Mesothelial cell of epicardium (in vitro differentiated cells): ENCODE measurements at regions not wholly inside any gene's neighbourhood (a gene's known extent, or its start where the extent isn't known, plus 50 kb on each side); places are given as distances from the start of the nearest gene placed in this dataset.

Source experiments
- DNase-seq, 2 experiments: peaks; one replicate each; pipeline ENCODE4 v3.0.0; 2021; ENCODE audit warnings: low spot score in 2 of 2; ENCODE audit not compliant: unreplicated experiment in 2 of 2
- H3K27ac Mint-ChIP-seq: 2 replicates; pipeline ENCODE4 v1.8.0; 2021; ENCODE audit warnings: mixed read lengths
- H3K27me3 Mint-ChIP-seq: 2 replicates; pipeline ENCODE4 v1.8.0; 2021; ENCODE audit warnings: low read depth, mixed read lengths
- H3K36me3 Mint-ChIP-seq: 2 replicates; pipeline ENCODE4 v1.8.0; 2021; ENCODE audit warnings: mixed read lengths
- H3K4me1 Mint-ChIP-seq: 2 replicates; pipeline ENCODE4 v1.8.0; 2021; ENCODE audit warnings: mixed read lengths
- H3K4me3 Mint-ChIP-seq: 2 replicates; pipeline ENCODE4 v1.8.0; 2021; ENCODE audit warnings: mild to moderate bottlenecking, moderate library complexity, mixed read lengths
- H3K9me3 Mint-ChIP-seq: 2 replicates; pipeline ENCODE4 v1.8.0; 2021; ENCODE audit warnings: mixed read lengths
- TF ChIP-seq, protein P1 (sequence below): fragments of 200-600 bp; sonication (generic); IDR thresholded peaks from one replicate; pipeline ENCODE4 v1.5.0; 2021; ENCODE audit warnings: antibody characterized with exemption; ENCODE audit not compliant: unreplicated experiment

- Mint-ChIP-seq H3K4me1 (no peaks in the 10 kb centered on the region), H3K27ac (no peak overlapping the region), H3K36me3 (peaks cover 12% of the 10 kb centered on the region), H3K4me3 (no peak overlapping the region), H3K9me3 (peaks cover 31% of the 10 kb centered on the region), H3K27me3 (no peaks in the 10 kb centered on the region)
- no peak for DNase-seq
- TF ChIP-seq, protein P1, sequence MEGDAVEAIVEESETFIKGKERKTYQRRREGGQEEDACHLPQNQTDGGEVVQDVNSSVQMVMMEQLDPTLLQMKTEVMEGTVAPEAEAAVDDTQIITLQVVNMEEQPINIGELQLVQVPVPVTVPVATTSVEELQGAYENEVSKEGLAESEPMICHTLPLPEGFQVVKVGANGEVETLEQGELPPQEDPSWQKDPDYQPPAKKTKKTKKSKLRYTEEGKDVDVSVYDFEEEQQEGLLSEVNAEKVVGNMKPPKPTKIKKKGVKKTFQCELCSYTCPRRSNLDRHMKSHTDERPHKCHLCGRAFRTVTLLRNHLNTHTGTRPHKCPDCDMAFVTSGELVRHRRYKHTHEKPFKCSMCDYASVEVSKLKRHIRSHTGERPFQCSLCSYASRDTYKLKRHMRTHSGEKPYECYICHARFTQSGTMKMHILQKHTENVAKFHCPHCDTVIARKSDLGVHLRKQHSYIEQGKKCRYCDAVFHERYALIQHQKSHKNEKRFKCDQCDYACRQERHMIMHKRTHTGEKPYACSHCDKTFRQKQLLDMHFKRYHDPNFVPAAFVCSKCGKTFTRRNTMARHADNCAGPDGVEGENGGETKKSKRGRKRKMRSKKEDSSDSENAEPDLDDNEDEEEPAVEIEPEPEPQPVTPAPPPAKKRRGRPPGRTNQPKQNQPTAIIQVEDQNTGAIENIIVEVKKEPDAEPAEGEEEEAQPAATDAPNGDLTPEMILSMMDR = no peak
These were observed 1768.5 kb downstream of the PCDH9 start for GRCh38 chr13:65461590-65461989.

- TF ChIP-seq, protein P1 = no peak
- Mint-ChIP-seq H3K27ac (no peak overlapping the region), H3K27me3 (no peaks in the 10 kb centered on the region), H3K36me3 (peaks cover 6% of the 10 kb centered on the region), H3K4me1 (no peaks in the 10 kb centered on the region), H3K4me3 (no peak overlapping the region), H3K9me3 (peaks cover 18% of the 10 kb centered on the region)
- no peak for DNase-seq
These were observed 1770.0 kb downstream of the PCDH9 start for GRCh38 chr13:65460136-65460535.

DNA sequence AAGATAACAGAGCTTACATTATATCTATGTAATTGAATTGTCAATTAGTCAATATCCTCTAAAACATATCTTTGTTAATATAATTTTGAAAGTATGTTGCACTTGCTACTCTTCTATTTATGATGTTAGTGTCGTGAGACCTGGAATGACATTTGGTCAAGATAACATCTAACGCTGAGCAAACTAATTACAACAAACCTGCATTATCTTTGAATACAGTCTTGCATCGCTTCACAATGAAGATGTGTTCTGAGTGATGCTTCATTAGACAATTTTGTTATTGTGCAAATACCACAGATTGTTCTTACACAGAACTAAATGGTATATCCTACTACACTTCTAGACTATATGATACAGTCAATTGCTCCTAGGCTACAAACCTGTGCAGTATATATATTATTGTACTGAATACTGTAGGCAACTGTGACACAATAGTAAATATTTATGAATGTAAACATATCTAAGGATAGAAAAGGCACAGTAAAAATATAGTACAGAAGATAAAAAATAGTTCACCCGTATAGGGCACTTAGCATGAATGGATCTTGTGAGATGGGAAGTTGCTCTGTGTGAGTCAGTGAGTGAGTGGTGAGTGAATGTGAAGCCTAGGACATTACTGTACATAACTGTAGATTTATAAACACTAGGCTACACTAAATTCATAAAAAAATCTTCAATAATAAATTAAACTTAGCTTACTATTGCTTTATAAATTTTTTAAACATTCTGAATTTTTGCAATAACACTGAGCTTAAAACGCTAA, 1773.8 kb downstream of the PCDH9 start:
- peaks cover 1% of the 10 kb centered on the region for H3K36me3 Mint-ChIP-seq
- TF ChIP-seq, protein P1 = no peak
- no peak overlapping the region for H3K27ac Mint-ChIP-seq
- H3K27me3 Mint-ChIP-seq = no peaks in the 10 kb centered on the region
- H3K9me3 Mint-ChIP-seq = peaks cover 5% of the 10 kb centered on the region
- DNase-seq = no peak
- no peak overlapping the region for H3K4me3 Mint-ChIP-seq
- H3K4me1 Mint-ChIP-seq = peaks cover 9% of the 10 kb centered on the region

DNA sequence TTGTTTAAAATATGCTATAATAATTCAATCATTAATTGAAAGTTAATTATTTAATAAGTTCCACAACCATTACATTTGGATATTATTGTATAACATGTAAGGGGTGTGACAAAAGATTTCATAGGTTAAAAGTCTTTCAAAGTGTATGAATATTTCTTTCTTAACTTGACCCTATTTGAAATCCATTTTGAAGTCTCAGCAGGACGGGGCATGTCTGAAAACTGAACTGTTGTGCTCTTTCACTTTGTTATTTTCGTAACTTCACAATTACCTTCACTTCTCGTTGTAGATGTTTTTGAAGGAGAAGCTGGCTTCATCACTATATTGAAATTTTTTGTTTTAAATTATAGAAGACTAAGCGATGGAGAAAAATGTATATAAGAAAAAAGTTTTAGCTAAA, 1775.7 kb downstream of the PCDH9 start:
- Mint-ChIP-seq H3K27me3 (no peaks in the 10 kb centered on the region), H3K4me3 (no peak overlapping the region), H3K27ac (no peak overlapping the region), H3K4me1 (peaks cover 9% of the 10 kb centered on the region), H3K9me3 (peaks cover 5% of the 10 kb centered on the region), H3K36me3 (peaks cover 1% of the 10 kb centered on the region)
- DNase-seq = no peak
- TF ChIP-seq, protein P1 = no peak

DNA sequence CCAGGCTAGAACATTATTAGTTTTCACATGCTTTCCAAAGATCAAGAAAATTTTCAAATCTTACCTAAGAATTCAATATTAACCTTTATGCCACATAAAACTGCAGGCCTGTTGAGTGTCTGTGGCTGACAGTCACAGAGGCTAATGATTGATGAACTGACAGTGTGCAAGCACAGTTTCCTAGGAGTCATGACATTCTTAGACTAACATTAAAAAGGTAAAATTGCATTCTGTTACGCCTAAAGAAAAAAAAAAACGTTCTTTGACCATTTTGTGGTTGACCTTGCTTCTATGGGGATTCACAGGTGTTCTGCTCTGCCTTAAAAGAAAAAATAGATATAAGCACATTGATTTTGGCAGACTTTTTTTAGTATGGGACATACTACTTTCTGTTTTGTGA, 1776.2 kb downstream of the PCDH9 start:
- H3K36me3 Mint-ChIP-seq = peaks cover 1% of the 10 kb centered on the region
- no peak overlapping the region for H3K4me3 Mint-ChIP-seq
- H3K27ac Mint-ChIP-seq = peak overlapping the region; percentile 21
- no peak for DNase-seq
- H3K27me3 Mint-ChIP-seq = no peaks in the 10 kb centered on the region
- H3K9me3 Mint-ChIP-seq = peaks cover 5% of the 10 kb centered on the region
- TF ChIP-seq, protein P1 = no peak
- H3K4me1 Mint-ChIP-seq = peaks cover 9% of the 10 kb centered on the region
